ENCODE measurements at regions not wholly inside any gene's neighbourhood (a gene's known extent, or its start where the extent isn't known, plus 50 kb on each side); places are given as distances from the start of the nearest gene placed in this dataset.

DNA sequence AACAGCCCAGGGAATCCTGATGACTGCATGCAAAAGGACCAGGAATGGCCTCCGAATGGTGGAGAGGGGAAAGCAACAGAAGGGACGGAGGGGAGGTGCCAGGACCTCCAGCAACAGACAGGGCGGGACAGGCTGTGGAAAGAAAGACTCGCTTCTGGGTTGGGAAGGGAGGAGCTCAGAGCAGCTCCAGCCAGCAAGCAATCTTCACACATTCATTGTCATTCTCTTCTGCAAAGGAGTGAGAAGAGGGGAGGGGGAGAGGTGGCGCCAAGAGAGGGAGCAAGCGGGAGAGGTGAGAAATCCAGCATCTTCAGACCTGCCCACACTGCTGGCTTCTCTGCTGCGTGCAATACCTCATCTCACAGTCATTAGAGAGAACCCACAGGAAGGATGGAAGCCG, 509.0 kb downstream of the BUD13 start:
- TF ChIP-seq, protein P1, sequence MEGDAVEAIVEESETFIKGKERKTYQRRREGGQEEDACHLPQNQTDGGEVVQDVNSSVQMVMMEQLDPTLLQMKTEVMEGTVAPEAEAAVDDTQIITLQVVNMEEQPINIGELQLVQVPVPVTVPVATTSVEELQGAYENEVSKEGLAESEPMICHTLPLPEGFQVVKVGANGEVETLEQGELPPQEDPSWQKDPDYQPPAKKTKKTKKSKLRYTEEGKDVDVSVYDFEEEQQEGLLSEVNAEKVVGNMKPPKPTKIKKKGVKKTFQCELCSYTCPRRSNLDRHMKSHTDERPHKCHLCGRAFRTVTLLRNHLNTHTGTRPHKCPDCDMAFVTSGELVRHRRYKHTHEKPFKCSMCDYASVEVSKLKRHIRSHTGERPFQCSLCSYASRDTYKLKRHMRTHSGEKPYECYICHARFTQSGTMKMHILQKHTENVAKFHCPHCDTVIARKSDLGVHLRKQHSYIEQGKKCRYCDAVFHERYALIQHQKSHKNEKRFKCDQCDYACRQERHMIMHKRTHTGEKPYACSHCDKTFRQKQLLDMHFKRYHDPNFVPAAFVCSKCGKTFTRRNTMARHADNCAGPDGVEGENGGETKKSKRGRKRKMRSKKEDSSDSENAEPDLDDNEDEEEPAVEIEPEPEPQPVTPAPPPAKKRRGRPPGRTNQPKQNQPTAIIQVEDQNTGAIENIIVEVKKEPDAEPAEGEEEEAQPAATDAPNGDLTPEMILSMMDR (IDR thresholded peaks at IDR 0.05), result no peak
- TF ChIP-seq POLR2AphosphoS5 (IDR thresholded peaks at IDR 0.05), result no peak
- TF ChIP-seq POLR2A (IDR thresholded peaks at IDR 0.05), result no peak

Data from gastroesophageal sphincter (tissue), 3 donors.